ENCODE measurements at regions not wholly inside any gene's neighbourhood (a gene's known extent, or its start where the extent isn't known, plus 50 kb on each side); places are given as distances from the start of the nearest gene placed in this dataset.
"Not testable (repeated sequence)": the region's sequence is repeated elsewhere in the genome, so short reads cannot be mapped to it uniquely, and the experiment has no call there.

- ATAC-seq (no peak), DNase-seq (ENCODE audit: low spot score) (no peak)
Measured at GRCh38 chr5:91635950-91636734, 253.0 kb upstream of the ARRDC3 start.

- no peak for ATAC-seq
- no peak for DNase-seq (ENCODE audit: low spot score)
Measured at GRCh38 chr5:91632871-91633270, 249.8 kb upstream of the ARRDC3 start.

- ATAC-seq (no peak), DNase-seq (ENCODE audit: low spot score) (no peak)
Measured at GRCh38 chr5:91611746-91612145, 228.6 kb upstream of the ARRDC3 start.

GRCh38 chr5:91607675-91608074, 224.6 kb upstream of the ARRDC3 start:
- ATAC-seq = no peak
- DNase-seq (ENCODE audit: low spot score) = no peak

- ATAC-seq (no peak), DNase-seq (ENCODE audit: low spot score) (no peak)
Measured at GRCh38 chr5:91599863-91600262, 216.7 kb upstream of the ARRDC3 start.

GRCh38 chr5:91598216-91598615, 215.1 kb upstream of the ARRDC3 start:
- DNase-seq (ENCODE audit: low spot score) (no peak), ATAC-seq (no peak)

- ATAC-seq = no peak
Measured at GRCh38 chr5:91595424-91595823, 212.3 kb upstream of the ARRDC3 start.

GRCh38 chr5:91591076-91591475, 208.0 kb upstream of the ARRDC3 start:
- no peak for DNase-seq (ENCODE audit: low spot score)
- ATAC-seq = no peak

More at GRCh38 chr5:91595424-91595823, 212.3 kb upstream of the ARRDC3 start:
- no peak for DNase-seq (ENCODE audit: low spot score)

- DNase-seq (ENCODE audit: low spot score) = no peak
Measured at GRCh38 chr5:91586232-91586631, 203.1 kb upstream of the ARRDC3 start.

GRCh38 chr5:91584352-91584751, 201.2 kb upstream of the ARRDC3 start:
- no peak for ATAC-seq
- no peak for DNase-seq (ENCODE audit: low spot score)

More at GRCh38 chr5:91586232-91586631, 203.1 kb upstream of the ARRDC3 start:
- ATAC-seq = no peak

GRCh38 chr5:91566012-91566411, 182.9 kb upstream of the ARRDC3 start:
- DNase-seq (ENCODE audit: low spot score); ATAC-seq: not testable (repeated sequence)

- no peak for ATAC-seq
- DNase-seq (ENCODE audit: low spot score) = no peak
Measured at GRCh38 chr5:91562922-91563321, 179.8 kb upstream of the ARRDC3 start.

GRCh38 chr5:91541696-91542095, 158.6 kb upstream of the ARRDC3 start:
- ATAC-seq = no peak

GRCh38 chr5:91538179-91538578, 155.1 kb upstream of the ARRDC3 start:
- ATAC-seq (no peak), DNase-seq (ENCODE audit: low spot score) (no peak)

More at GRCh38 chr5:91541696-91542095, 158.6 kb upstream of the ARRDC3 start:
- DNase-seq (ENCODE audit: low spot score) = no peak

- ATAC-seq (no peak), DNase-seq (ENCODE audit: low spot score) (no peak)
Measured at GRCh38 chr5:91535499-91535898, 152.4 kb upstream of the ARRDC3 start.

- no peak for ATAC-seq
Measured at GRCh38 chr5:91534332-91534731, 151.2 kb upstream of the ARRDC3 start.

GRCh38 chr5:91532779-91533178, 149.7 kb upstream of the ARRDC3 start:
- DNase-seq (ENCODE audit: low spot score) (no peak), ATAC-seq (no peak)

More at GRCh38 chr5:91534332-91534731, 151.2 kb upstream of the ARRDC3 start:
- no peak for DNase-seq (ENCODE audit: low spot score)

GRCh38 chr5:91532281-91532680, 149.2 kb upstream of the ARRDC3 start:
- ATAC-seq = no peak
- no peak for DNase-seq (ENCODE audit: low spot score)

- ATAC-seq (no peak), DNase-seq (ENCODE audit: low spot score) (no peak)
Measured at GRCh38 chr5:91528831-91529230, 145.7 kb upstream of the ARRDC3 start.

- DNase-seq (ENCODE audit: low spot score) (no peak), ATAC-seq (no peak)
Measured at GRCh38 chr5:91521785-91522184, 138.7 kb upstream of the ARRDC3 start.

- DNase-seq (ENCODE audit: low spot score) (no peak), ATAC-seq (no peak)
Measured at GRCh38 chr5:91521334-91521733, 138.2 kb upstream of the ARRDC3 start.

- DNase-seq (ENCODE audit: low spot score) = no peak
- ATAC-seq = no peak
Measured at GRCh38 chr5:91514400-91514799, 131.3 kb upstream of the ARRDC3 start.

GRCh38 chr5:91503321-91503720, 120.2 kb upstream of the ARRDC3 start:
- no peak for ATAC-seq
- DNase-seq (ENCODE audit: low spot score) = no peak
